HepG2 (cell line): ENCODE measurements at regions not wholly inside any gene's neighbourhood (a gene's known extent, or its start where the extent isn't known, plus 50 kb on each side); places are given as distances from the start of the nearest gene placed in this dataset.

Source experiments
- ATAC-seq: fragments of 200-7000 bp; cut with Tn5 transposase; 3 replicates; pipeline ENCODE4 v1.9.1; 2020; ENCODE audit warnings: mild to moderate bottlenecking, moderate library complexity
- BruUV-seq: library from RNA; stranded (reverse); fragments of 400-500 nt; replicated peaks from 2 replicates; lab custom pipeline; 2021; lab: Mats Ljungman, UMichigan
- CTCF ChIA-PET: fragments of 300-600 bp; formaldehyde crosslinking; extraction: SDS; loops from one replicate; lab custom pipeline; 2021; ENCODE audit warnings: low total read pairs, inconsistent platforms, low intra/inter-chr PET ratio; lab: Yijun Ruan, JAX
- POLR2A ChIA-PET: fragments of 350-600 bp; sonication (Branson Sonifier 250); formaldehyde crosslinking; loops from one replicate; lab custom pipeline; 2020; ENCODE audit warnings: antibody characterized with exemption, inconsistent platforms; lab: Yijun Ruan, JAX
- DNase-seq: peaks from one replicate; pipeline ENCODE4 v3.0.0-alpha.2; 2015; ENCODE audit warnings: low spot score
- FAIRE-seq: peaks from 3 replicates; lab custom pipeline; 2011; peaks lifted over from hg19 to GRCh38; lab: Jason Lieb, UNC
- H2AFZ ChIP-seq: one replicate; pipeline ENCODE4 v1.6.1; 2011; ENCODE audit warnings: low read length, inconsistent platforms
- H3K27ac ChIP-seq: fragments of 300-600 bp; 3 replicates; pipeline ENCODE4 v1.8.0; 2011; ENCODE audit warnings: mixed run types, mild to moderate bottlenecking, mixed read lengths, low read length, inconsistent platforms; ENCODE audit not compliant: insufficient read depth; ENCODE audit errors: extremely low read length
- H3K27me3 ChIP-seq, 2 experiments: fragments of 200-600 bp in 1 of 2; 2 replicates in 1 of 2; 3 replicates in 1 of 2; pipeline versions ENCODE4 v1.6.0 to v1.8.0; 2011; ENCODE audit warnings: low read length in 2 of 2, mild to moderate bottlenecking in 2 of 2, moderate library complexity in 2 of 2, inconsistent platforms in 1 of 2; ENCODE audit not compliant: insufficient read depth in 2 of 2, control insufficient read depth in 1 of 2
- H3K36me3 ChIP-seq, 2 experiments: fragments of 200-600 bp in 1 of 2; replicated peaks in 1 of 2; 2 replicates in 1 of 2; 3 replicates in 1 of 2; pipeline versions ENCODE4 v1.5.1 to v1.8.0; 2011; ENCODE audit warnings: low read length in 2 of 2, inconsistent platforms in 1 of 2; ENCODE audit not compliant: insufficient read depth in 2 of 2, control insufficient read depth in 1 of 2
- H3K4me1 ChIP-seq: 2 replicates; pipeline ENCODE4 v1.5.1; 2012; ENCODE audit warnings: low read length, inconsistent platforms; ENCODE audit not compliant: insufficient read depth
- H3K4me2 ChIP-seq: 2 replicates; pipeline ENCODE4 v1.6.0; 2011; ENCODE audit warnings: low read depth, low read length, inconsistent platforms
- H3K4me3 ChIP-seq, 3 experiments: fragments of 200-600 bp in 1 of 3; sonication (generic), shearing (Covaris generic) in 1 of 3; replicated peaks in 1 of 3; 2 replicates each; pipeline ENCODE4 v1.5.1; 2011 to 2016; ENCODE audit warnings: low read length in 3 of 3, inconsistent platforms in 2 of 3, low read depth in 2 of 3, mild to moderate bottlenecking in 2 of 3, control low read depth in 1 of 3, mixed read lengths in 1 of 3; ENCODE audit not compliant: insufficient read depth in 1 of 3
- H3K79me2 ChIP-seq: one replicate; pipeline ENCODE4 v1.6.1; 2011; ENCODE audit warnings: low read length, inconsistent platforms; ENCODE audit not compliant: insufficient read depth
- H3K9ac ChIP-seq: 2 replicates; pipeline ENCODE4 v1.6.0; 2011; ENCODE audit warnings: mild to moderate bottlenecking, low read depth, low read length, inconsistent platforms; ENCODE audit not compliant: insufficient read depth
- H3K9me3 ChIP-seq: 2 replicates; pipeline ENCODE4 v1.5.1; 2012; ENCODE audit warnings: mild to moderate bottlenecking, low read length
- H4K20me1 ChIP-seq: 2 replicates; pipeline ENCODE4 v1.6.0; 2011; ENCODE audit warnings: inconsistent platforms, mild to moderate bottlenecking, low read length, moderate library complexity; ENCODE audit not compliant: insufficient read depth
- ARHGAP35 ChIP-seq: sonication (generic); formaldehyde crosslinking; IDR thresholded peaks from 2 replicates; pipeline ENCODE4 v1.9.0; 2022; ENCODE audit warnings: mild to moderate bottlenecking, inconsistent platforms, moderate library complexity, missing genetic modification reagents, borderline replicate concordance
- FOXP4 ChIP-seq: sonication (generic); formaldehyde crosslinking; IDR thresholded peaks from 2 replicates; pipeline ENCODE4 v1.4.0; 2020; ENCODE audit warnings: missing genetic modification reagents
- HOMEZ ChIP-seq: IDR thresholded peaks from 2 replicates; pipeline ENCODE4 v1.6.1; 2016; ENCODE audit warnings: low read depth
- MEF2D ChIP-seq: sonication (generic); formaldehyde crosslinking; IDR thresholded peaks from 2 replicates; pipeline ENCODE4 v1.5.1; 2020; ENCODE audit warnings: mild to moderate bottlenecking, missing genetic modification reagents
- PRMT3 ChIP-seq: sonication (generic); formaldehyde crosslinking; IDR thresholded peaks from 2 replicates; pipeline ENCODE4 v1.8.1; 2022; ENCODE audit warnings: low read depth, mild to moderate bottlenecking, moderate library complexity, missing genetic modification reagents, borderline replicate concordance
- RCOR2 ChIP-seq: IDR thresholded peaks from 2 replicates; pipeline ENCODE4 v1.6.1; 2016; ENCODE audit warnings: missing biosample characterization, missing genetic modification reagents
- RFXANK ChIP-seq: IDR thresholded peaks from 2 replicates; pipeline ENCODE4 v1.6.1; 2016
- SAFB2 ChIP-seq: sonication (generic); formaldehyde crosslinking; IDR thresholded peaks from 2 replicates; pipeline ENCODE4 v1.5.1; 2020; ENCODE audit warnings: missing genetic modification reagents, low read depth, mild to moderate bottlenecking, borderline replicate concordance
- SIX4 ChIP-seq: sonication (generic); formaldehyde crosslinking; IDR thresholded peaks from 2 replicates; pipeline ENCODE4 v1.4.0; 2020; ENCODE audit warnings: missing genetic modification reagents
- TBX2 ChIP-seq: sonication (generic); formaldehyde crosslinking; IDR thresholded peaks from 2 replicates; pipeline ENCODE4 v1.5.0; 2020; ENCODE audit warnings: missing genetic modification reagents, mild to moderate bottlenecking, borderline replicate concordance
- ZBTB4 ChIP-seq: sonication (generic); formaldehyde crosslinking; IDR thresholded peaks from 2 replicates; pipeline ENCODE4 v1.4.0; 2020; ENCODE audit warnings: missing genetic modification reagents, mild to moderate bottlenecking, borderline replicate concordance
- ZBTB8A ChIP-seq: sonication (generic); formaldehyde crosslinking; IDR thresholded peaks from 2 replicates; pipeline ENCODE4 v1.4.0; 2020; ENCODE audit warnings: mild to moderate bottlenecking, low read depth, missing genetic modification reagents, borderline replicate concordance
- ZFP36L1 ChIP-seq: sonication (generic); formaldehyde crosslinking; IDR thresholded peaks from 2 replicates; pipeline ENCODE4 v1.8.0; 2022; ENCODE audit warnings: mild to moderate bottlenecking, missing genetic modification reagents, moderate library complexity
- ZNF75D ChIP-seq: sonication (generic); formaldehyde crosslinking; IDR thresholded peaks from 2 replicates; pipeline ENCODE4 v1.8.1; 2023; ENCODE audit warnings: missing genetic modification reagents, mild to moderate bottlenecking, borderline replicate concordance
- ZNF781 ChIP-seq: sonication (generic); formaldehyde crosslinking; IDR thresholded peaks from 2 replicates; pipeline ENCODE4 v1.5.1; 2020; ENCODE audit warnings: borderline replicate concordance, mild to moderate bottlenecking, missing genetic modification reagents; ENCODE audit errors: not compliant biosample characterization
- ZNF792 ChIP-seq: IDR thresholded peaks from 2 replicates; pipeline ENCODE4 v1.6.1; 2016
- WGBS: methylation state at CpG from one replicate; pipeline ENCODE4 v1.1.6; 2017; ENCODE audit warnings: low lambda C conversion rate; 5-methylcytosine and 5-hydroxymethylcytosine counted together
- in situ Hi-C: cut with HindIII; loops from 2 replicates; pipeline ENCODE4 v1.10.0; 2017; ENCODE audit warnings: low pct_unique_long_range_greater_than_20kb; ENCODE audit not compliant: extremely low pct_ligation_motif_present
- intact Hi-C: fragments of 100-400 bp; cut with micrococcal nuclease; formaldehyde crosslinking; loops from one replicate; pipeline ENCODE4 v1.10.0; 2022; ENCODE audit not compliant: unreplicated experiment
- TF ChIP-seq, protein P1 (sequence below): sonication (generic); IDR thresholded peaks from 2 replicates; pipeline ENCODE4 v1.6.1; 2016; ENCODE audit warnings: low read depth, borderline replicate concordance

DNA sequence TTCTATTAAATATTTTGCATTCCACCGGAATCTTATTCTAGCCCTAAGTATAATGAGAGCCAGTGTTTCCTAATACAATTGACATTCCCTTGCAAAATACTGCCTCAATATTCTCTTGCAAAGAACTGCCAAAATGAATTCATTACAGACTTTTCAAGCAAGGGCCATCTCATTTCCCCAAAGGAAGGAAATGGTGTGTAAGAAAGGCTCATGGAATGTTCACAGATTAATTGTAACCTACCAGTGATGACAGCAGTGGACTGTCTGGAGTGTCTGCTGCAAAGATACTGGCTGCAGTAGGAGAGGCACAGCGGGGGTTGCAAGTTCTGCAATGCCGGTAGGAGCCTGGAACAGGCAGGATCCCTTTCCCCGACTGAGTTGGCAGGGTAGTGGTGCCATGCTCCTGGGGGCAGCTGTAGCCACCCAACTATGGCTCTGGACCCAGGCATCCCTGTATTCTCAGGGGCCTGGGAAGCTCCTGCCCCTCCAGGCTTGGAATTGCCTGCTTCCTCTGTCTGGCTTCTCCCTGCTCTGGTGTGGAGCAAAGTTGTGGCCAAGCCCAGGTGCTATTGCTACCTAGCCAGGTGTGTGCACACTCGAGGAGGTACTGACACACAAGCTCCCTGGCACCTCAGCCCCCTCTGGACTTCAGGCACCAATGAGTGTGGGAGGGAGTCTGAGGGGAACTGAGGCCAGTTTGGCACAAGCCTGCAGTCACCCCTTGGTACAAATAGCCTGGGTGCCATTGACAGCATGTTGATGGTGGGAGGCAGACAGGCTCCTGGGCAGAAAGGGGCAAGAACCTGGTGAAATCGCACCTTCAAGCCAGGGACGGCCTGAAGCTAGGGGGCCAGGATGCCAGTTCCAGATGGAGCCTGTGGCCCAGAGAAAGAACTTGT, 1371.0 kb downstream of the KCNT2 start:
- in situ Hi-C loops = no loop called here
- no peaks in the 10 kb centered on the region for H3K27me3 ChIP-seq
- H3K4me3 ChIP-seq = no peak overlapping the region
- no peak overlapping the region for H2AFZ ChIP-seq
- DNase-seq (no peak), ATAC-seq (no peak), FAIRE-seq (no peak)
- H4K20me1 ChIP-seq = no peaks in the 10 kb centered on the region
- intact Hi-C loops = no loop called here
- CTCF ChIA-PET = no interaction called here
- 41% methylated on average over 1 of the region's 7 CpGs for WGBS
- H3K9ac ChIP-seq = no peak overlapping the region
- H3K4me2 ChIP-seq = no peak overlapping the region
- no TSS peak for BruUV-seq
- H3K36me3 ChIP-seq = no peaks in the 10 kb centered on the region
- POLR2A ChIA-PET = no interaction called here
- no peak overlapping the region for H3K27ac ChIP-seq
- H3K4me1 ChIP-seq = no peaks in the 10 kb centered on the region
- H3K79me2 ChIP-seq = no peaks in the 10 kb centered on the region
- no peaks in the 10 kb centered on the region for H3K9me3 ChIP-seq
- TF ChIP-seq ZFP36L1 (CRISPR knock-in tag) (no peak), HOMEZ (CRISPR knock-in tag) (no peak), SIX4 (no peak), ZNF781 (no peak), ZBTB8A (no peak), FOXP4 (CRISPR knock-in tag) (no peak), PRMT3 (CRISPR knock-in tag) (no peak), SAFB2 (CRISPR knock-in tag) (no peak), ZNF75D (CRISPR knock-in tag) (no peak), RCOR2 (CRISPR knock-in tag) (no peak), ZBTB4 (CRISPR knock-in tag) (no peak), TBX2 (CRISPR knock-in tag) (no peak), RFXANK (no peak), MEF2D (CRISPR knock-in tag) (no peak), ZNF792 (no peak), ARHGAP35 (CRISPR knock-in tag) (no peak)
- TF ChIP-seq, protein P1, sequence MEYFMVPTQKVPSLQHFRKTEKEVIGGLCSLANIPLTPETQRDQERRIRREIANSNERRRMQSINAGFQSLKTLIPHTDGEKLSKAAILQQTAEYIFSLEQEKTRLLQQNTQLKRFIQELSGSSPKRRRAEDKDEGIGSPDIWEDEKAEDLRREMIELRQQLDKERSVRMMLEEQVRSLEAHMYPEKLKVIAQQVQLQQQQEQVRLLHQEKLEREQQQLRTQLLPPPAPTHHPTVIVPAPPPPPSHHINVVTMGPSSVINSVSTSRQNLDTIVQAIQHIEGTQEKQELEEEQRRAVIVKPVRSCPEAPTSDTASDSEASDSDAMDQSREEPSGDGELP = no peak
